Fibroblast of villous mesenchyme (primary cell): ENCODE measurements at regions not wholly inside any gene's neighbourhood (a gene's known extent, or its start where the extent isn't known, plus 50 kb on each side); places are given as distances from the start of the nearest gene placed in this dataset.
"Not testable (repeated sequence)": the region's sequence is repeated elsewhere in the genome, so short reads cannot be mapped to it uniquely, and the experiment has no call there.

Experiments
- DNase-seq: peaks from one replicate; pipeline ENCODE4 v3.0.0-alpha.2; 2010; ENCODE audit warnings: low read depth
- H3K4me3 ChIP-seq: 2 replicates; pipeline ENCODE4 v1.5.1; 2011; ENCODE audit warnings: low read depth, mild to moderate bottlenecking, low read length
- TF ChIP-seq, protein P1 (sequence below): IDR thresholded peaks from 2 replicates; pipeline ENCODE4 v1.5.1; 2012; ENCODE audit warnings: low read depth, mild to moderate bottlenecking, low read length; ENCODE audit not compliant: insufficient read depth

DNA sequence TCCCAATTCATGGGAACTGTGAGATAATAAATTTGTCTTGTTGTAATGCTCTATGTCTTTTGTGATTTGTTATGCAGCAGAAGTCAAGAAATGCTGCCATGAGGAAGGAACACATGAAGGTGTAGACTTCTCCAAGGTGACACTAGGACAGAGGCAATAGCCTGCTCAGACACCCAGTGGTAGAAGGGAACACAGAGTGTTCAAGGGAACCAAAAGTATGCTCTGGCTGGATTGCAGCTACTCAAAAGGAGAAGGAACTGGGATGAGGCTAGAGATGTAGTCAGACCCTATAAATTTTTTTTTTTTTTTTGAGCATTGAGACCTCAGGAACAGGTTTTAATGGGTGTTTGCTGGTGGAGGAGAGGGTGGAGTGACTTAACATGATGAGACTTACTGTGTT is 232.5 kb downstream of the PARP8 start:
- DNase-seq = no peak
- H3K4me3 ChIP-seq = no peak overlapping the region
- TF ChIP-seq, protein P1, sequence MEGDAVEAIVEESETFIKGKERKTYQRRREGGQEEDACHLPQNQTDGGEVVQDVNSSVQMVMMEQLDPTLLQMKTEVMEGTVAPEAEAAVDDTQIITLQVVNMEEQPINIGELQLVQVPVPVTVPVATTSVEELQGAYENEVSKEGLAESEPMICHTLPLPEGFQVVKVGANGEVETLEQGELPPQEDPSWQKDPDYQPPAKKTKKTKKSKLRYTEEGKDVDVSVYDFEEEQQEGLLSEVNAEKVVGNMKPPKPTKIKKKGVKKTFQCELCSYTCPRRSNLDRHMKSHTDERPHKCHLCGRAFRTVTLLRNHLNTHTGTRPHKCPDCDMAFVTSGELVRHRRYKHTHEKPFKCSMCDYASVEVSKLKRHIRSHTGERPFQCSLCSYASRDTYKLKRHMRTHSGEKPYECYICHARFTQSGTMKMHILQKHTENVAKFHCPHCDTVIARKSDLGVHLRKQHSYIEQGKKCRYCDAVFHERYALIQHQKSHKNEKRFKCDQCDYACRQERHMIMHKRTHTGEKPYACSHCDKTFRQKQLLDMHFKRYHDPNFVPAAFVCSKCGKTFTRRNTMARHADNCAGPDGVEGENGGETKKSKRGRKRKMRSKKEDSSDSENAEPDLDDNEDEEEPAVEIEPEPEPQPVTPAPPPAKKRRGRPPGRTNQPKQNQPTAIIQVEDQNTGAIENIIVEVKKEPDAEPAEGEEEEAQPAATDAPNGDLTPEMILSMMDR = no peak

DNA sequence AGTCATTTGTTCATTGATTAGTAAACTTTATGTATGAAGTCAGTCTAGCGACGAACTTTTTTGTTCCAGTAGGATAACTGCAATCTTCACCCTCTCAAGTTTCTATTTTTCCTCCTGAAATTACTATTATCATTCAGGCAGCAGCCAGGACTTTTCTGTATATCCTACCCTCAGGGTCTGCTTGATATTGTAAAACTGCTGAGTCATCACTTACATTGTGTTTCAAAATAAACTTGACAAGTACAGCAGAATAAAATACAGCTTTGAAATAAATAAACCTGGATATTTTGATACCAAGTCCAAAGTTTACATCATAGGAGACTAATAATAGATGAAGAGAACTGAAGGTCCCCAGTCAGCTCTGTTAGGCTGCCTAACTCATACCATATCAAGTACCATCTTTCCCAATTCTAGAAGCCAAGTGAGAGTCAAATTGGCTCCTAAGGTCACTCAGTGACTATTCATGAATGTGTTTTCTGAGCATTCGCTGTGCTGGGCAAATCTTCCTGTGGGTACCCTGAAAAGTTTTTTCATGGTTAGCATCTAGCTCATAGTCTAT is 234.6 kb downstream of the PARP8 start:
- no peak overlapping the region for H3K4me3 ChIP-seq
- no peak for DNase-seq
- TF ChIP-seq, protein P1 = no peak

DNA sequence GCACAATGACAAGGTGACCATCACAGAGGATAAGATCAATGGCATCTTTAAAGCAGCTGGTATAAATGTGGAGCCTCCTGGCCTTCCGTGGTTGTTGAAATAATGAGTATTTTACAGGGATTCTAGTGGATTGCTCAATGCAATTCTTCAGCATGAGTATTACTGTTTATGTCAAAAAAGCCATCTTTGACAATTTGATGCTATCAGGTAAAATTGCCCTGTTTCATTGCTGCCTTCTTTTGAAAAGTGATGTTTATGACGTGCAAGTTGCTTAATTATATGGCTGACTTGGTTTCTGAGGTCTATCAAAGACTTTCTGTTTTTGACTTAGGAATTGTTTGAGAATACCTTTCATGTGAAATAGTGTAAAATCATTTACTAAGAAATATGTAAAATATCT is 237.2 kb downstream of the PARP8 start:
- TF ChIP-seq, protein P1 = no peak
- DNase-seq = no peak
- no peak overlapping the region for H3K4me3 ChIP-seq

DNA sequence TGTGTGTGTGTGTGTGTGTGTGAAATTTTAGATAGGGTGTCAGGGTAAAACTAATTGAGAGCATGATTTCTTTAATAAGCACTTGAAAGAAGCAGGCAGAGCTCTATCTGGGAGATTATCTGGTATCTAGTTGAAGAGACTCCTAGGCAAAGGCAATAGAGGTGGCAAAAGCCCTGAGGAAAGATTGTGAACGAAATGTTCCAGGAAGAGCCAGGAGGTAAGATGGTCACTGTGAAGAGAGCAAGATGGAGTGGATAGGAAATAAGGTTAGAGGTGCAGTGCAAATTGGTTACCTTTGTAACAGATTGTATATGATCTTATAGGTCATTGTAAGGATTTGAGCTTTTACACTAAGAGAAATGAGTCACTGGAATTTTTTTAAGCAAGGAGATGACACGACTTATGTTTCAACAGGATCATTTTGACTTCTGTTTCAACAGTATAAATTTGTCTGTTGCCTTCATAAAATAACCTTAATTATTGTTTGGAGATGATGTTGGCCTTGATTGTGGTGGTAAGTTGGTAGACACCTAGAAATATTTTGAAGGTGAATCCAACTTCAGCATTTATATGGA is 239.6 kb downstream of the PARP8 start:
- TF ChIP-seq, protein P1 = no peak
- no peak for DNase-seq
- no peak overlapping the region for H3K4me3 ChIP-seq

DNA sequence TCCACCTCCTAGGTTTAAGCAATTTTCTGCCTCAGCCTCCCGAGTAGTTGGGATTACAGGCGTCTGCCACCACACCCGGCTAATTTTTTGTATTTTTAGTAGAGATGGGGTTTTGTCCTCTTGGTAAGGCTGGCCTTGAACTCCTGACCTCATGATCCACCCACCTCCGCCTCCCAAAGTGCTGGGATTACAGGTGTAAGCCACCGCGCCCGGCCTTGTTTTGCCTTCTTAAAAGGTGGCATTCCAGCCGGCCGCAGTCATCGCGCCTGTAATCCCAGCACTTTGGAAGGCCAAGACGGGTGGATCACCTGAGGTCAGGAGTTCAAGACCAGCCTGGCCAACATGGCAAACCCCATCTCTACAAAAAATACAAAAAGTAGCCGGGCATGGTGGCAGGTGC is 253.7 kb downstream of the PARP8 start:
- DNase-seq = not testable (repeated sequence)

DNA sequence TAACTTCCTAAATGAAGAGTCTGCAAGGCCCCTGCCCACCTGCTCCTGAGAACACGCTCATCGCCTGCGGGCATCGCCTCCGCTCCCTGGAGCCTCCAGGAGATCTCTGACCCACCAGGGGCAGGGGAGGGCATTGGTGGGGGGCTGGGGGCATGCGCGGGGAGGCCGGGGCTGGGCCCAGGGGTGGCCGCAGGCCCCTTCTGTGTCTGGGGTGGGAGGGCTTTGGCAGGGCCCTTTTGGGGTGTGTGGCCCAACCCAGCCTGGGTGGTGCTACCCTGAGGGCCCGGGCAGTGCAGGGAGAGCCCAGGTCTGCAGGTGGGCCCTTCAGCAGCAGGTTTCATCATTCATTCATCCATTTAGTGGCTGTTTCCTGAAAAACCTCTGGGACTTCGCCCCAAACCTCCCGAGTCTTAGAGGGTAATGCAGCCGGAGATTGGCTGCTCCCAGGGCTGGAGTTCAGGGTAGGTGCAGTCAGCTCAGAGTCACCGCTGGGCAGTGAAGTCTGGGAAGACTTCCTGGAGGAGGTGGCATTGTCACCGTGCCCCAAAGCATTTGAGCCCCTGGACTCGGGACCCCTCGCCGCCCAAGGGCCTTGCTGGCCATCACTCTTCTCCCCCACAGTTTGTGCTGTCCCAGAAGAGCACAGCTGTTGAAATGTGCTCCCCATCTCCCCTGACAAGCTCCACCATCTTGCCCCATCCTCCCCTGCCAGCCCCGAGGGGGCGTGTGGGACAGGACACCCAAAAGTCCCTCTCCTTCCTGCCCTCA is 255.1 kb downstream of the PARP8 start:
- DNase-seq = no peak
- H3K4me3 ChIP-seq = no peak overlapping the region

More for the DNA sequence above, 253.7 kb downstream of the PARP8 start:
- not testable (repeated sequence) for H3K4me3 ChIP-seq

More for the DNA sequence above, 255.1 kb downstream of the PARP8 start:
- TF ChIP-seq, protein P1 = no peak
